ENCODE measurements at regions not wholly inside any gene's neighbourhood (a gene's known extent, or its start where the extent isn't known, plus 50 kb on each side); places are given as distances from the start of the nearest gene placed in this dataset.

- 34 to 43% methylated on average over 2 of the region's 2 CpGs for WGBS, 2 donors
- no peak for DNase-seq (ENCODE audit: low spot score in 2 of 2)
- no peak overlapping the region for H3K4me3 ChIP-seq (ENCODE audit: low read depth, poor library complexity, severe bottlenecking)
- no peak for TF ChIP-seq POLR2A (IDR thresholded peaks at IDR 0.05)
- TF ChIP-seq, protein P1, sequence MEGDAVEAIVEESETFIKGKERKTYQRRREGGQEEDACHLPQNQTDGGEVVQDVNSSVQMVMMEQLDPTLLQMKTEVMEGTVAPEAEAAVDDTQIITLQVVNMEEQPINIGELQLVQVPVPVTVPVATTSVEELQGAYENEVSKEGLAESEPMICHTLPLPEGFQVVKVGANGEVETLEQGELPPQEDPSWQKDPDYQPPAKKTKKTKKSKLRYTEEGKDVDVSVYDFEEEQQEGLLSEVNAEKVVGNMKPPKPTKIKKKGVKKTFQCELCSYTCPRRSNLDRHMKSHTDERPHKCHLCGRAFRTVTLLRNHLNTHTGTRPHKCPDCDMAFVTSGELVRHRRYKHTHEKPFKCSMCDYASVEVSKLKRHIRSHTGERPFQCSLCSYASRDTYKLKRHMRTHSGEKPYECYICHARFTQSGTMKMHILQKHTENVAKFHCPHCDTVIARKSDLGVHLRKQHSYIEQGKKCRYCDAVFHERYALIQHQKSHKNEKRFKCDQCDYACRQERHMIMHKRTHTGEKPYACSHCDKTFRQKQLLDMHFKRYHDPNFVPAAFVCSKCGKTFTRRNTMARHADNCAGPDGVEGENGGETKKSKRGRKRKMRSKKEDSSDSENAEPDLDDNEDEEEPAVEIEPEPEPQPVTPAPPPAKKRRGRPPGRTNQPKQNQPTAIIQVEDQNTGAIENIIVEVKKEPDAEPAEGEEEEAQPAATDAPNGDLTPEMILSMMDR (IDR thresholded peaks at IDR 0.05): no peak
- intact Hi-C loops (cut with DNase I; ENCODE audit: low total_unique reads): no loop called here
Measured at GRCh38 chr21:25054689-25055088, 552.6 kb downstream of the MRPL39 start.

DNA sequence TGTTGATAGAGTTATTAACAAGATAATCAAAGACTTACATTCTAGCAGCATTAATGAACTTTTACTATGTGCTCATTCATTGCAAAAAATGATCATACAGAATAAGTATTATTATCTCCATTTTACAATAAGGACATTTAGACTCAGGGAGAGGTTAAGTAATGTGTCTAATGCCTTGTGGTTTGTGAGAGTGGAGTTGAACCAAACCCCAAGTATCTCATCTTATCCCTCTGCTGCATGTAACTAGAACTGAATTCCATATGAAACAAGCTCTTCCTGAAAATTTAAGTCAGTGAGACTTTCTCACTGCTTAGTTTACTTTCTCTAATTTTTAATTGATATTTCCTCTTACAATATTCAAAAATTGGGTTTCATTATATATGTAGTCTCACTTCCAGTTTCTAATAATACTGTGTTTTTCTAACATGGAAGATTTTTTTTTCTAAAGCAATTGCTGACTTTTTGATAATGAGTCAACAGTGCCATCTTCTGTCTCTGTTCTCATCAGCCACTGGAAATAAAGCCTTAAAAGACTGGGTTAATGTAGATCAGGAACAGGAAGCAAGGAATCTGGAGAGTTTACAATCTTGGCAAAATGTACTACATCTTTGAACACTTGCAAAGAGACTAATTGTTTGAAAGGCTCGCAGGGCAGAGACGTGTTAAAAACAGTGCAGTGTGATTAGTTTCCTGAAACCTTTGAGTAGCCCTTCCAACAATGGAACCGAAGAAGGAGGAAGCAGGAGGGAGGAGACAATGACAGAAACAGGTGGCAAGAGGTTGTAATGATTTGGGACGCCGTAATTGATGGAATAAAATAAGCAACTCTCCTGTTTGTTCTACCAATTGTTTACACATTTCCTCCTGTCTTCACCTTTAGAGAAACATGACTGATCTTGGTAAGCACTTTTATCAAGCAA, 567.6 kb downstream of the MRPL39 start:
- intact Hi-C loops (cut with DNase I; ENCODE audit: low total_unique reads): no loop called here
- H3K4me3 ChIP-seq (ENCODE audit: low read depth, poor library complexity, severe bottlenecking): no peak overlapping the region
- TF ChIP-seq, protein P1 (IDR thresholded peaks at IDR 0.05): no peak
- TF ChIP-seq POLR2A (IDR thresholded peaks at IDR 0.05): no peak
- no peak for DNase-seq (ENCODE audit: low spot score in 2 of 2)
- 4% methylated on average over 5 of the region's 5 CpGs for WGBS, 2 donors

- TF ChIP-seq, protein P1 (IDR thresholded peaks at IDR 0.05): no peak
- no peak for TF ChIP-seq POLR2A (IDR thresholded peaks at IDR 0.05)
- 92 to 95% methylated on average over 1 of the region's 1 CpG for WGBS, 2 donors
- intact Hi-C loops (cut with DNase I; ENCODE audit: low total_unique reads): no loop called here
- no peak for DNase-seq (ENCODE audit: low spot score in 2 of 2)
- no peak overlapping the region for H3K4me3 ChIP-seq (ENCODE audit: low read depth, poor library complexity, severe bottlenecking)
Measured at GRCh38 chr21:25036775-25037174, 570.5 kb downstream of the MRPL39 start.

DNA sequence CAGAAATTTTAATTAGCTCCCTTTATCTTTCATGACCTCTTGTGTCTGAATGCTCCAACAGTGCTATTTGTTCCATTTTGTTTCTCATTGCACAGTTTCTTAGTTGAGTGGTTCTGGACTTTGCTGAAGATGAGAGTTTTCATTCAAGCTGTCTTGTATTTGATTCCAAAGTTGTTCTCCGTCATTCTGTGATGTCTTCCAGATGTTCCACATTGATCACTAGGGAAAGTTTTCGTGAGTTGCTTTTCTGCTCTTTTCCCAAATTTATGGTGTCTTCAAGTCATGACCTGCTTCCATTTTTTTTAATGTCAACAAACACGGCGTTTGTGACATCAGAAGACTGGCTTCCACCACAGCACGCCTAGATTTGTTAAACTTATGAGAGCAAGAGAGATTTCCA, 575.5 kb downstream of the MRPL39 start:
- no peak for DNase-seq (ENCODE audit: low spot score in 2 of 2)
- H3K4me3 ChIP-seq (ENCODE audit: low read depth, poor library complexity, severe bottlenecking): no peak overlapping the region
- intact Hi-C loops (cut with DNase I; ENCODE audit: low total_unique reads): no loop called here
- 44 to 50% methylated on average over 5 of the region's 5 CpGs for WGBS, 2 donors
- TF ChIP-seq POLR2A (IDR thresholded peaks at IDR 0.05): no peak
- TF ChIP-seq, protein P1 (IDR thresholded peaks at IDR 0.05): no peak

GRCh38 chr21:25029580-25029979, 577.7 kb downstream of the MRPL39 start:
- intact Hi-C loops (cut with DNase I; ENCODE audit: low total_unique reads): no loop called here
- WGBS, 2 donors: 38 to 41% methylated on average over 3 of the region's 3 CpGs

More at GRCh38 chr21:25029580-25029979, 577.7 kb downstream of the MRPL39 start:
- no peak overlapping the region for H3K4me3 ChIP-seq (ENCODE audit: low read depth, poor library complexity, severe bottlenecking)
- no peak for DNase-seq (ENCODE audit: low spot score in 2 of 2)
- TF ChIP-seq, protein P1 (IDR thresholded peaks at IDR 0.05): no peak
- TF ChIP-seq POLR2A (IDR thresholded peaks at IDR 0.05): no peak

All from lower leg skin (tissue), 4 donors.